Endodermal cell (in vitro differentiated cells): ENCODE measurements at regions not wholly inside any gene's neighbourhood (a gene's known extent, or its start where the extent isn't known, plus 50 kb on each side); places are given as distances from the start of the nearest gene placed in this dataset.

Source experiments
- DNase-seq: peaks from one replicate; pipeline ENCODE4 v3.0.0-alpha.2; 2017
- H3K27ac ChIP-seq: 2 replicates; pipeline ENCODE4 v1.5.1; 2013; ENCODE audit warnings: mild to moderate bottlenecking, low read depth, low read length, moderate library complexity
- H3K27me3 ChIP-seq: 2 replicates; pipeline ENCODE4 v1.6.1; 2013; ENCODE audit warnings: mild to moderate bottlenecking, low read length, moderate library complexity; ENCODE audit not compliant: insufficient read depth, control insufficient read depth, poor library complexity, severe bottlenecking
- H3K36me3 ChIP-seq: 2 replicates; pipeline ENCODE4 v1.7.0; 2013; ENCODE audit warnings: mild to moderate bottlenecking, low read length, moderate library complexity; ENCODE audit not compliant: control insufficient read depth, insufficient read depth
- H3K4me1 ChIP-seq: one replicate; pipeline ENCODE4 v1.7.0; 2013; ENCODE audit warnings: low read length; ENCODE audit not compliant: control insufficient read depth, insufficient read depth
- H3K4me3 ChIP-seq: 2 replicates; pipeline ENCODE4 v1.5.1; 2013; ENCODE audit warnings: mild to moderate bottlenecking, low read length, moderate library complexity
- H3K9ac ChIP-seq: 2 replicates; pipeline ENCODE4 v1.6.1; 2013; ENCODE audit warnings: mild to moderate bottlenecking, low read length, moderate library complexity; ENCODE audit not compliant: poor library complexity, severe bottlenecking; ENCODE audit errors: extremely low read depth
- H3K9me3 ChIP-seq: 2 replicates; pipeline ENCODE4 v1.6.1; 2013; ENCODE audit warnings: mild to moderate bottlenecking, low read length, moderate library complexity; ENCODE audit not compliant: control insufficient read depth
- H3K27ac Mint-ChIP-seq: 2 replicates; pipeline ENCODE4 v1.8.0; 2020; ENCODE audit warnings: mixed read lengths
- H3K27me3 Mint-ChIP-seq: 2 replicates; pipeline ENCODE4 v1.8.0; 2021; ENCODE audit warnings: mild to moderate bottlenecking, mixed read lengths; ENCODE audit not compliant: insufficient read depth
- H3K36me3 Mint-ChIP-seq: 2 replicates; pipeline ENCODE4 v1.8.0; 2020; ENCODE audit warnings: low read depth, mixed read lengths
- H3K4me1 Mint-ChIP-seq: 2 replicates; pipeline ENCODE4 v1.8.0; 2020; ENCODE audit warnings: mixed read lengths
- H3K4me3 Mint-ChIP-seq: 2 replicates; pipeline ENCODE4 v1.8.0; 2020; ENCODE audit warnings: mild to moderate bottlenecking, moderate library complexity, mixed read lengths
- H3K9me3 Mint-ChIP-seq: 2 replicates; pipeline ENCODE4 v1.8.0; 2020; ENCODE audit warnings: mild to moderate bottlenecking, mixed read lengths
- WGBS, 2 experiments: methylation state at CpG; one replicate each; pipeline versions ENCODE4 v1.1.5 to v1.1.7; 2013; ENCODE audit warnings: missing lambda C conversion rate in 2 of 2, mixed read lengths in 1 of 2; ENCODE audit not compliant: insufficient coverage in 1 of 2, insufficient read length in 1 of 2; 5-methylcytosine and 5-hydroxymethylcytosine counted together
- TF ChIP-seq, protein P1 (sequence below): fragments of 200-600 bp; sonication (generic); conservative IDR thresholded peaks from 2 replicates; pipeline ENCODE4 v1.5.0; 2021; ENCODE audit warnings: antibody characterized with exemption, mild to moderate bottlenecking

DNA sequence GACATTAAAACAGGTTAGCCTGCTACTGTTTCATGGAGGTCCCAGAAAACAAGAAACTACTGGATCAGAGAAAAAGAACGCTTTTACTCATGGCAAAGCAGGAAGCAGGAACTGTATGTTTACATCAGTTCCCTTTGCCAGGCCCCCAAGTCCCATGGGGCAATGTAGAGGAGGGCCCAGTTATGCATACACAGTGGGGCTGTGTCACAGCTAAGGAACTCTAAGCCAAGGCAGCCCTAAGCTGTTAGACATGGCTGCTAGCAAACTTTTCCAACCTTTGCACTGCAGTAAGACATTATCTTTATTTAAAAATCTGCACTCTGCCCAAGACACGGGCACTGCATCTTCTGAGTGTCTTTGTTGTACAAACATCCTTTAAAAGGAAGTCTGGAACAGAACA lies 975.8 kb downstream of the C4orf33 start:
- Mint-ChIP-seq H3K4me1 (peaks cover 32% of the 10 kb centered on the region), H3K36me3 (no peaks in the 10 kb centered on the region), H3K27ac (no peak overlapping the region), H3K4me3 (no peak overlapping the region), H3K9me3 (peaks cover 9% of the 10 kb centered on the region), H3K27me3 (no peaks in the 10 kb centered on the region)
- Histone ChIP-seq H3K4me3 (no peak overlapping the region), H3K27me3 (no peaks in the 10 kb centered on the region), H3K4me1 (peaks cover 3% of the 10 kb centered on the region), H3K9me3 (no peaks in the 10 kb centered on the region), H3K9ac (no peak overlapping the region), H3K27ac (no peak overlapping the region), H3K36me3 (no peaks in the 10 kb centered on the region)
- 98 to 100% methylated on average over 2 of the region's 2 CpGs for WGBS, 2 experiments
- TF ChIP-seq, protein P1, sequence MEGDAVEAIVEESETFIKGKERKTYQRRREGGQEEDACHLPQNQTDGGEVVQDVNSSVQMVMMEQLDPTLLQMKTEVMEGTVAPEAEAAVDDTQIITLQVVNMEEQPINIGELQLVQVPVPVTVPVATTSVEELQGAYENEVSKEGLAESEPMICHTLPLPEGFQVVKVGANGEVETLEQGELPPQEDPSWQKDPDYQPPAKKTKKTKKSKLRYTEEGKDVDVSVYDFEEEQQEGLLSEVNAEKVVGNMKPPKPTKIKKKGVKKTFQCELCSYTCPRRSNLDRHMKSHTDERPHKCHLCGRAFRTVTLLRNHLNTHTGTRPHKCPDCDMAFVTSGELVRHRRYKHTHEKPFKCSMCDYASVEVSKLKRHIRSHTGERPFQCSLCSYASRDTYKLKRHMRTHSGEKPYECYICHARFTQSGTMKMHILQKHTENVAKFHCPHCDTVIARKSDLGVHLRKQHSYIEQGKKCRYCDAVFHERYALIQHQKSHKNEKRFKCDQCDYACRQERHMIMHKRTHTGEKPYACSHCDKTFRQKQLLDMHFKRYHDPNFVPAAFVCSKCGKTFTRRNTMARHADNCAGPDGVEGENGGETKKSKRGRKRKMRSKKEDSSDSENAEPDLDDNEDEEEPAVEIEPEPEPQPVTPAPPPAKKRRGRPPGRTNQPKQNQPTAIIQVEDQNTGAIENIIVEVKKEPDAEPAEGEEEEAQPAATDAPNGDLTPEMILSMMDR, result no peak
- DNase-seq, result no peak

- no peaks in the 10 kb centered on the region for H3K36me3 Mint-ChIP-seq
- TF ChIP-seq, protein P1, result no peak
- H3K27ac Mint-ChIP-seq, result no peak overlapping the region
- 76 to 100% methylated on average over 1 to 2 of the region's 3 CpGs for WGBS, 2 experiments
- no peak overlapping the region for H3K27ac ChIP-seq
- H3K4me1 ChIP-seq, result peaks cover 3% of the 10 kb centered on the region
- no peak overlapping the region for H3K4me3 ChIP-seq
- no peak overlapping the region for H3K4me3 Mint-ChIP-seq
- H3K27me3 ChIP-seq, result no peaks in the 10 kb centered on the region
- H3K9ac ChIP-seq, result no peak overlapping the region
- peaks cover 9% of the 10 kb centered on the region for H3K9me3 Mint-ChIP-seq
- no peaks in the 10 kb centered on the region for H3K27me3 Mint-ChIP-seq
- no peak for DNase-seq
- peaks cover 27% of the 10 kb centered on the region for H3K4me1 Mint-ChIP-seq
- no peaks in the 10 kb centered on the region for H3K36me3 ChIP-seq
- no peaks in the 10 kb centered on the region for H3K9me3 ChIP-seq
These were observed 977.3 kb downstream of the C4orf33 start for GRCh38 chr4:130073145-130073790.

DNA sequence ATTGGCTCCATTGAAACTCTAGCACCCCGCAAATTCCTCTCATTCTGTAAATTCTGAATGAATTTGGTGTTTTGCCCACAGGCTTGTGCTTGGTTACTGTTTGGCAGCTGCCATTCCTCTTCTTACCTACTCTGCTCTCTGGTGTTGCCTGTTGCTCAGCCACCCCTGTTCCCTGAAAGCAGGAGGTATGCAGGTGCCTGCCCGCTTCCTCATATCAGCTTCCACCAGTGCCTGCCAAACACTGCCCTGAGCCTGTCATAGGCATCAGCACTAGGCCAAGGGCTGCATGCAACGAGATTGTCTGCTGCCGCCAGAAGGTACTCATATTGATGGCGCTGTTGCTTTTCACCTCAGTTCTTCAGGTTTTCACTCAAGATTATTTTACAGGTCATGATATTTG lies 978.1 kb downstream of the C4orf33 start:
- no peaks in the 10 kb centered on the region for H3K27me3 Mint-ChIP-seq
- TF ChIP-seq, protein P1, result no peak
- H3K27ac Mint-ChIP-seq, result no peak overlapping the region

More for the DNA sequence above, 978.1 kb downstream of the C4orf33 start:
- H3K4me3 Mint-ChIP-seq, result no peak overlapping the region
- H3K4me1 ChIP-seq, result peaks cover 3% of the 10 kb centered on the region
- H3K9me3 Mint-ChIP-seq, result peaks cover 9% of the 10 kb centered on the region
- no peak overlapping the region for H3K27ac ChIP-seq
- peaks cover 25% of the 10 kb centered on the region for H3K4me1 Mint-ChIP-seq
- no peak for DNase-seq
- no peaks in the 10 kb centered on the region for H3K36me3 ChIP-seq
- H3K27me3 ChIP-seq, result no peaks in the 10 kb centered on the region
- H3K9me3 ChIP-seq, result no peaks in the 10 kb centered on the region
- no peaks in the 10 kb centered on the region for H3K36me3 Mint-ChIP-seq
- no peak overlapping the region for H3K9ac ChIP-seq
- H3K4me3 ChIP-seq, result no peak overlapping the region
- WGBS, 2 experiments, result 90 to 100% methylated on average over 1 to 5 of the region's 5 CpGs
